ENCODE measurements at regions not wholly inside any gene's neighbourhood (a gene's known extent, or its start where the extent isn't known, plus 50 kb on each side); places are given as distances from the start of the nearest gene placed in this dataset.

DNA sequence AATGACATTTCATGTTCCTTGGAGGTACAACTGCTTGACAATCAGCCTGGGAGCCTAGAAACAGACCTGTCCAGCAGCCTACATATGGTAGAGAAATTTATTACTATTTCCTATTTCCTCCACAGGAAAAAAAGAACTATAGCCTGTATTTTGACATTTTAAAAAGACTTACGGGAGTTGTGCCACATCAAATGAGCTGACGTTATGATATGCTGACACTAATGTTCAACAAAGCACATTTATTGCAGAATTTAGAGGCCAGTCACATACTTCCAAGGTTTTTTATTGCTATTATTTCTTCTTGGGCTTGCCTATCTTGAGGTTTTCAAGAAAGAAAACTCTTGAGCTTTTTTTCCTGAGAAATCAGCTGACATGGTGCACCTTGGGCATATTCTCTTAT lies 305.3 kb downstream of the LRIG3 start:
- TF ChIP-seq CTCF (IDR thresholded peaks at IDR 0.05; ENCODE audit: low read depth, low read length) = no peak
- TF ChIP-seq EZH2phosphoT487 (IDR thresholded peaks at IDR 0.05; ENCODE audit: low read depth) = no peak
